Stomach (tissue), 4 donors: ENCODE measurements at regions not wholly inside any gene's neighbourhood (a gene's known extent, or its start where the extent isn't known, plus 50 kb on each side); places are given as distances from the start of the nearest gene placed in this dataset.

Source experiments
- POLR2A ChIP-seq, 4 donors: fragments of 450-650 bp; IDR thresholded peaks; one replicate each; pipeline ENCODE4 v1.6.1; 2016; ENCODE audit warnings: antibody characterized with exemption in 4 of 4, control low read depth in 2 of 4, mild to moderate bottlenecking in 1 of 4, moderate library complexity in 1 of 4
- TF ChIP-seq, protein P1 (sequence below), 7 experiments: fragments of 450-650 bp in 4 of 7; fragments of 200-600 bp in 3 of 7; sonication (generic) in 3 of 7; IDR thresholded peaks; one replicate each; pipeline ENCODE4 v1.5.1; 2016 to 2019; ENCODE audit warnings: antibody characterized with exemption in 7 of 7, control low read depth in 2 of 7, mild to moderate bottlenecking in 1 of 7

DNA sequence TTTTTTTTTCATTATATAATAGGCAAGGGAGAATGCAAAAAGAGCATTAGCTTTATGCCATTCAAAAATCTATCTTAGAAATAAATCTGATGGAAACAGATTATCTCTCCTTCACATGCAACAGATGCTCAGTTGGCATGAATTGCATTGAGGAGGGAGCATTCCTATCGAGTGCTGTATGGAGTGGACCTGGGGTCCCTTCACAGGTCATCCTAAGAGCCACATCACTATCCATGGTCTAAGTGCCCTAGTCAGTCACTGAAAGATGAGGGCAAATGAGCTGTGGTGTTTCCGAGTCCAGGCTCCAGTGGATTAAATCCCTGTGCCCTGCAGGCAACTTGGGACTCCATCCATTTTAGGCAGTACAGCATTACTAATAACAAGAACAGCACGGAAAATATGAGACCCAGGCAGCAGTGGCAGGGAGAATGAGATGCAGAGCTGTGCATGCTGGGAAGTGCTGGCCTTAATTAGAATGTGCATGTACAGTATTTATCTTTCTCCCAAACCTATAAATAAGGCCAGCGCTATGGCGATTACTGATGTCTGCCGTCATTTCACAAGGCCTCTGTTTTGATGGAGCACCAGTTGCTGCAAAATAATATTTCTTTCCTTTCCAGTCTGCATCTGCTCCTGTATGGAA, 512.3 kb upstream of the PLXNA2 start:
- no peak for TF ChIP-seq POLR2A (IDR thresholded peaks at IDR 0.05)
- TF ChIP-seq, protein P1, sequence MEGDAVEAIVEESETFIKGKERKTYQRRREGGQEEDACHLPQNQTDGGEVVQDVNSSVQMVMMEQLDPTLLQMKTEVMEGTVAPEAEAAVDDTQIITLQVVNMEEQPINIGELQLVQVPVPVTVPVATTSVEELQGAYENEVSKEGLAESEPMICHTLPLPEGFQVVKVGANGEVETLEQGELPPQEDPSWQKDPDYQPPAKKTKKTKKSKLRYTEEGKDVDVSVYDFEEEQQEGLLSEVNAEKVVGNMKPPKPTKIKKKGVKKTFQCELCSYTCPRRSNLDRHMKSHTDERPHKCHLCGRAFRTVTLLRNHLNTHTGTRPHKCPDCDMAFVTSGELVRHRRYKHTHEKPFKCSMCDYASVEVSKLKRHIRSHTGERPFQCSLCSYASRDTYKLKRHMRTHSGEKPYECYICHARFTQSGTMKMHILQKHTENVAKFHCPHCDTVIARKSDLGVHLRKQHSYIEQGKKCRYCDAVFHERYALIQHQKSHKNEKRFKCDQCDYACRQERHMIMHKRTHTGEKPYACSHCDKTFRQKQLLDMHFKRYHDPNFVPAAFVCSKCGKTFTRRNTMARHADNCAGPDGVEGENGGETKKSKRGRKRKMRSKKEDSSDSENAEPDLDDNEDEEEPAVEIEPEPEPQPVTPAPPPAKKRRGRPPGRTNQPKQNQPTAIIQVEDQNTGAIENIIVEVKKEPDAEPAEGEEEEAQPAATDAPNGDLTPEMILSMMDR (IDR thresholded peaks at IDR 0.05): no peak
